Heart left ventricle (tissue), 13 donors: ENCODE measurements at regions not wholly inside any gene's neighbourhood (a gene's known extent, or its start where the extent isn't known, plus 50 kb on each side); places are given as distances from the start of the nearest gene placed in this dataset.

ENCODE experiments used
- POLR2A ChIP-seq, 2 donors: fragments of 450-650 bp; IDR thresholded peaks; one replicate each; pipeline ENCODE4 v1.6.1; 2017; ENCODE audit warnings: antibody characterized with exemption in 2 of 2, mild to moderate bottlenecking in 2 of 2, moderate library complexity in 2 of 2
- TF ChIP-seq, protein P1 (sequence below), 12 donors: fragments of 200-600 bp; sonication (generic) in 4 of 12; IDR thresholded peaks; one replicate each; pipeline versions ENCODE4 v1.5.0 to v1.8.0; 2018 to 2022; ENCODE audit warnings: antibody characterized with exemption in 12 of 12, mild to moderate bottlenecking in 5 of 12
- donor health status: ischemic (EF 13 %, LVEDD 7.1; RV severe dilation, severe dysfunction).
- donor health status: DM: no; HTN: yes; CAD: no.
- donor health status: DM: no; HTN: no; CAD: no.
- donor health status: ischemic (EF 25% LVEDD 6.9; RV normal size, moderate dysfunction).
- donor health status: ischemic (EF 25% LVEDD 5.7; RV mildly dilated, moderate dysfunction).
- donor health status: ischemic (EF 35%, LVEDD 5.7; RV mildly dilated, moderate dysfunction).
- donor health status: nonischemic (EF 11% LVEDD 7.7; RV severe dilation, severe dysfunction).
- donor health status: DM: yes; HTN: yes; CAD: no.
- donor health status: PGD.
- donor health status: ischemic (EF 29% LVEDD 5.4; RV normal size, mild dysfunction).
- donor health status: nonischemic (EF 23%, LVEDD 6.1; RV moderate dilation, normal function).

DNA sequence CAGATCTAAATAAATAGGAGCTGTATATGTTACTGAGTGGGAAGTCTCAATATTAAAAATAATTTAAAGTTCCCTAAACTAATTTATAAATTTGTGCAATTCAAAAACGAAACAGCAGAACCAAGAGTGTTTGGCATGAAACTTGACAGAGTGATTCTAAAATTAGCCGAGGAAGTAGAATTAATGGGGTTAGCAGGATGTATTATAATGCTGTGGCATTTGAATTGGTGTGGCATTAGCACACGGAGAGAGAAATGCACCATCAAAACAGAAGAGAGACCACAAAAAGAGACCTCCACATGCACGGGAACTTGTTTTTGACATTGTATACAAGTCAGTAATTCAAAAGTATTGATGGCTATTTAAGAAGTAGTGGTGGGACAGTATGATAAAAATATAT is 366.0 kb upstream of the RGS6 start:
- TF ChIP-seq, protein P1, sequence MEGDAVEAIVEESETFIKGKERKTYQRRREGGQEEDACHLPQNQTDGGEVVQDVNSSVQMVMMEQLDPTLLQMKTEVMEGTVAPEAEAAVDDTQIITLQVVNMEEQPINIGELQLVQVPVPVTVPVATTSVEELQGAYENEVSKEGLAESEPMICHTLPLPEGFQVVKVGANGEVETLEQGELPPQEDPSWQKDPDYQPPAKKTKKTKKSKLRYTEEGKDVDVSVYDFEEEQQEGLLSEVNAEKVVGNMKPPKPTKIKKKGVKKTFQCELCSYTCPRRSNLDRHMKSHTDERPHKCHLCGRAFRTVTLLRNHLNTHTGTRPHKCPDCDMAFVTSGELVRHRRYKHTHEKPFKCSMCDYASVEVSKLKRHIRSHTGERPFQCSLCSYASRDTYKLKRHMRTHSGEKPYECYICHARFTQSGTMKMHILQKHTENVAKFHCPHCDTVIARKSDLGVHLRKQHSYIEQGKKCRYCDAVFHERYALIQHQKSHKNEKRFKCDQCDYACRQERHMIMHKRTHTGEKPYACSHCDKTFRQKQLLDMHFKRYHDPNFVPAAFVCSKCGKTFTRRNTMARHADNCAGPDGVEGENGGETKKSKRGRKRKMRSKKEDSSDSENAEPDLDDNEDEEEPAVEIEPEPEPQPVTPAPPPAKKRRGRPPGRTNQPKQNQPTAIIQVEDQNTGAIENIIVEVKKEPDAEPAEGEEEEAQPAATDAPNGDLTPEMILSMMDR (IDR thresholded peaks at IDR 0.05), result no peak
- no peak for TF ChIP-seq POLR2A (IDR thresholded peaks at IDR 0.05)
